Kidney capillary endothelial cell (primary cell): ENCODE measurements at regions not wholly inside any gene's neighbourhood (a gene's known extent, or its start where the extent isn't known, plus 50 kb on each side); places are given as distances from the start of the nearest gene placed in this dataset.
"Not testable (repeated sequence)": the region's sequence is repeated elsewhere in the genome, so short reads cannot be mapped to it uniquely, and the experiment has no call there.

Experiments
- DNase-seq: peaks from one replicate; pipeline ENCODE4 v3.0.0-alpha.2; 2018; ENCODE audit warnings: low spot score

- no peak for DNase-seq
Observed at GRCh38 chr12:66775871-66776270, 97.0 kb upstream of the GRIP1 start.

- DNase-seq = no peak
Observed at GRCh38 chr12:66776974-66777373, 98.1 kb upstream of the GRIP1 start.

- no peak for DNase-seq
Observed at GRCh38 chr12:66779466-66779865, 100.6 kb upstream of the GRIP1 start.

- DNase-seq = no peak
Observed at GRCh38 chr12:66786531-66787308, 107.8 kb upstream of the GRIP1 start.

- no peak for DNase-seq
Observed at GRCh38 chr12:66799551-66799950, 120.7 kb upstream of the GRIP1 start.

- DNase-seq = no peak
Observed at GRCh38 chr12:66800046-66800445, 121.2 kb upstream of the GRIP1 start.

- DNase-seq = no peak
Observed at GRCh38 chr12:66803930-66804329, 125.1 kb upstream of the GRIP1 start.

GRCh38 chr12:66804563-66804974 lies 125.7 kb upstream of the GRIP1 start:
- no peak for DNase-seq

- no peak for DNase-seq
Observed at GRCh38 chr12:66808606-66809005, 129.7 kb upstream of the GRIP1 start.

- DNase-seq = peak; percentile 56
Observed at GRCh38 chr12:66813137-66813892, 134.4 kb upstream of the GRIP1 start.

- DNase-seq = no peak
Observed at GRCh38 chr12:66819587-66819986, 140.7 kb upstream of the GRIP1 start.

GRCh38 chr12:66822961-66823360 lies 144.1 kb upstream of the GRIP1 start:
- no peak for DNase-seq

- DNase-seq = no peak
Observed at GRCh38 chr12:66823857-66824570, 145.1 kb upstream of the GRIP1 start.

GRCh38 chr12:66825921-66826320 lies 147.0 kb upstream of the GRIP1 start:
- not testable (repeated sequence) for DNase-seq

GRCh38 chr12:66829660-66830325 lies 150.9 kb upstream of the GRIP1 start:
- DNase-seq = no peak

- no peak for DNase-seq
Observed at GRCh38 chr12:66831495-66831894, 152.6 kb upstream of the GRIP1 start.

GRCh38 chr12:66832997-66833396 lies 154.1 kb upstream of the GRIP1 start:
- DNase-seq = no peak

- DNase-seq = no peak
Observed at GRCh38 chr12:66836623-66837310, 157.9 kb upstream of the GRIP1 start.

- DNase-seq = no peak
Observed at GRCh38 chr12:66837311-66837627, 158.4 kb upstream of the GRIP1 start.

- no peak for DNase-seq
Observed at GRCh38 chr12:66838366-66838765, 159.5 kb upstream of the GRIP1 start.

GRCh38 chr12:66848967-66849366 lies 170.1 kb upstream of the GRIP1 start:
- no peak for DNase-seq

- DNase-seq = no peak
Observed at GRCh38 chr12:66851134-66851533, 172.3 kb upstream of the GRIP1 start.
